Activated naive CD4-positive, alpha-beta T cell treated with anti-CD3 and anti-CD28 coated beads, Interleukin-2, amount 50 U/mL, for 72 hours (primary cell): ENCODE measurements at regions not wholly inside any gene's neighbourhood (a gene's known extent, or its start where the extent isn't known, plus 50 kb on each side); places are given as distances from the start of the nearest gene placed in this dataset.

ENCODE experiments used
- ATAC-seq, 2 donors: fragments of 150-1000 bp; cut with Tn5 transposase; 2 replicates each; pipeline ENCODE4 v1.10.0; 2021; ENCODE audit warnings: mild to moderate bottlenecking in 2 of 2, moderate library complexity in 2 of 2
- DNase-seq, 2 donors: peaks; one replicate each; pipeline ENCODE4 v3.0.0; 2021 to 2022; ENCODE audit warnings: low spot score in 2 of 2
- H3K27ac Mint-ChIP-seq, 2 donors: one replicate each; pipeline ENCODE4 v1.8.0; 2022; ENCODE audit warnings: mild to moderate bottlenecking in 2 of 2, mixed read lengths in 2 of 2
- H3K36me3 Mint-ChIP-seq, 2 donors: one replicate each; pipeline ENCODE4 v1.8.0; 2022; ENCODE audit warnings: mixed read lengths in 2 of 2
- H3K9me3 Mint-ChIP-seq, 2 donors: one replicate each; pipeline ENCODE4 v1.8.0; 2022; ENCODE audit warnings: mixed read lengths in 2 of 2

GRCh38 chr6:47426524-47427302, 50.9 kb upstream of the CD2AP start:
- Mint-ChIP-seq H3K36me3 (peaks cover 19 to 21% of the 10 kb centered on the region in 2 donors), H3K27ac (no peak overlapping the region), H3K9me3 (peaks cover 13 to 38% of the 10 kb centered on the region in 2 donors)
- ATAC-seq: no peak
- DNase-seq: no peak

DNA sequence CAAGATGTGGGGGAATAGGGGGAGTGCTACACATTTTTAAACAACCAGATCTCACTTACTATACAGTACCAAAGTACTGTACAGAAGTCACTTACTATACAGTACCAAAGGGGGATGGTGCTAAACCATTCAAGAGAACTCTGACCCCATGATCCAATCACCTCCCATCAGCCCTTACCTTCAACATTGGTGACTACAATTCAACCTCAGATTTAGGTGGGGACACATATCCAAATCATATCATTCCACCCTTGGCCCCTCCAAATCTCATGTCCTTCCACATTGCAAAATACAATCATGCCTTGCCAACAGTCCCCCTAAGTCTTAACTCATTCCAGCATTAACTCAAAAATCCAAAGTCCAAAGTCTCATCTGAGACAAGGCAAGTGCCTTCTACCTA, 49.9 kb upstream of the CD2AP start:
- DNase-seq (no peak), ATAC-seq (no peak)
- Mint-ChIP-seq H3K27ac (no peak overlapping the region), H3K9me3 (peaks cover 13 to 38% of the 10 kb centered on the region in 2 donors), H3K36me3 (peaks cover 19 to 24% of the 10 kb centered on the region in 2 donors)
